ENCODE measurements at regions not wholly inside any gene's neighbourhood (a gene's known extent, or its start where the extent isn't known, plus 50 kb on each side); places are given as distances from the start of the nearest gene placed in this dataset. TPM values are rescaled to one million over a fixed set of nuclear protein-coding genes. Genes with fewer than 3 reads are reported as not detected.

Small RNAs in the stretch of these regions (small RNA-seq; reads per million reads assigned to genes)
- 1.1 reads per million, percentile 39 among the genes with 10 or more reads in this experiment for gene RNA5SP44
- gene RNU6-608P, result not detected

Measured in HT-29 (cell line).